HG02970 (cell line): ENCODE measurements at regions not wholly inside any gene's neighbourhood (a gene's known extent, or its start where the extent isn't known, plus 50 kb on each side); places are given as distances from the start of the nearest gene placed in this dataset.
"Not testable (repeated sequence)": the region's sequence is repeated elsewhere in the genome, so short reads cannot be mapped to it uniquely, and the experiment has no call there.

Experiments used
- ATAC-seq: cut with Tn5 transposase; IDR thresholded peaks from one replicate; pipeline ENCODE4 v1.9.1; 2021; ENCODE audit warnings: mild to moderate bottlenecking, moderate library complexity, moderate number of reproducible peaks; ENCODE audit not compliant: unreplicated experiment, low FRiP score

- no peak for ATAC-seq
These were observed 335.0 kb downstream of the CCER1 start for GRCh38 chr12:90619943-90620342.

GRCh38 chr12:90618586-90618985 is 336.4 kb downstream of the CCER1 start:
- ATAC-seq = no peak

- no peak for ATAC-seq
These were observed 343.1 kb downstream of the CCER1 start for GRCh38 chr12:90611891-90612290.

GRCh38 chr12:90611048-90611447 is 343.9 kb downstream of the CCER1 start:
- no peak for ATAC-seq

- no peak for ATAC-seq
These were observed 361.2 kb downstream of the CCER1 start for GRCh38 chr12:90593596-90594295.

- ATAC-seq = no peak
These were observed 365.0 kb downstream of the CCER1 start for GRCh38 chr12:90589956-90590355.

GRCh38 chr12:90585640-90586304 is 369.2 kb downstream of the CCER1 start:
- ATAC-seq = no peak

- no peak for ATAC-seq
These were observed 378.3 kb downstream of the CCER1 start for GRCh38 chr12:90576707-90577106.

- no peak for ATAC-seq
These were observed 379.0 kb downstream of the CCER1 start for GRCh38 chr12:90575995-90576394.

- ATAC-seq = no peak
These were observed 380.3 kb downstream of the CCER1 start for GRCh38 chr12:90574676-90575075.

GRCh38 chr12:90572778-90573177 is 382.2 kb downstream of the CCER1 start:
- ATAC-seq = no peak

- ATAC-seq = no peak
These were observed 385.3 kb downstream of the CCER1 start for GRCh38 chr12:90569685-90570084.

- no peak for ATAC-seq
These were observed 392.3 kb downstream of the CCER1 start for GRCh38 chr12:90562671-90563070.

GRCh38 chr12:90548595-90548994 is 406.4 kb downstream of the CCER1 start:
- no peak for ATAC-seq

GRCh38 chr12:90546511-90546910 is 408.5 kb downstream of the CCER1 start:
- no peak for ATAC-seq

GRCh38 chr12:90543841-90544240 is 411.1 kb downstream of the CCER1 start:
- no peak for ATAC-seq

GRCh38 chr12:90543374-90543773 is 411.6 kb downstream of the CCER1 start:
- ATAC-seq = no peak

GRCh38 chr12:90542852-90543251 is 412.1 kb downstream of the CCER1 start:
- not testable (repeated sequence) for ATAC-seq

- not testable (repeated sequence) for ATAC-seq
These were observed 421.1 kb downstream of the CCER1 start for GRCh38 chr12:90533828-90534227.

GRCh38 chr12:90520002-90520734 is 434.8 kb downstream of the CCER1 start:
- no peak for ATAC-seq

- no peak for ATAC-seq
These were observed 435.7 kb downstream of the CCER1 start for GRCh38 chr12:90519285-90519684.
